Gastroesophageal sphincter (tissue), 3 donors: ENCODE measurements at regions not wholly inside any gene's neighbourhood (a gene's known extent, or its start where the extent isn't known, plus 50 kb on each side); places are given as distances from the start of the nearest gene placed in this dataset.

Experiments used
- CTCF ChIP-seq, 4 experiments: fragments of 200-600 bp in 2 of 4; fragments of 450-650 bp in 2 of 4; sonication (generic) in 1 of 4; IDR thresholded peaks; one replicate each; pipeline ENCODE4 v1.5.1; 2017 to 2019; ENCODE audit warnings: antibody characterized with exemption in 4 of 4, mild to moderate bottlenecking in 2 of 4, moderate library complexity in 2 of 4
- EP300 ChIP-seq: sonication (generic); formaldehyde crosslinking; IDR thresholded peaks from one replicate; pipeline ENCODE4 v1.6.1; 2017; ENCODE audit warnings: antibody characterized with exemption, mild to moderate bottlenecking
- POLR2A ChIP-seq, 2 donors: fragments of 450-650 bp; IDR thresholded peaks; one replicate each; pipeline ENCODE4 v1.6.1; 2017; ENCODE audit warnings: antibody characterized with exemption in 2 of 2, mild to moderate bottlenecking in 2 of 2, moderate library complexity in 1 of 2
- POLR2AphosphoS5 ChIP-seq: sonication (generic); formaldehyde crosslinking; IDR thresholded peaks from one replicate; pipeline ENCODE4 v1.6.1; 2017; ENCODE audit warnings: antibody characterized with exemption

- TF ChIP-seq CTCF (IDR thresholded peaks at IDR 0.05) (no peak), POLR2A (IDR thresholded peaks at IDR 0.05) (no peak), POLR2AphosphoS5 (peak; percentile 14), EP300 (no peak)
Measured at GRCh38 chr20:6651016-6651415, 116.5 kb upstream of the BMP2 start.
